NCI-H2171 (cell line): ENCODE measurements at regions not wholly inside any gene's neighbourhood (a gene's known extent, or its start where the extent isn't known, plus 50 kb on each side); places are given as distances from the start of the nearest gene placed in this dataset.
"Not testable (repeated sequence)": the region's sequence is repeated elsewhere in the genome, so short reads cannot be mapped to it uniquely, and the experiment has no call there.

ENCODE experiments used
- DNase-seq: peaks from one replicate; lab custom pipeline; 2025; lab: John Stamatoyannopoulos, UW

DNA sequence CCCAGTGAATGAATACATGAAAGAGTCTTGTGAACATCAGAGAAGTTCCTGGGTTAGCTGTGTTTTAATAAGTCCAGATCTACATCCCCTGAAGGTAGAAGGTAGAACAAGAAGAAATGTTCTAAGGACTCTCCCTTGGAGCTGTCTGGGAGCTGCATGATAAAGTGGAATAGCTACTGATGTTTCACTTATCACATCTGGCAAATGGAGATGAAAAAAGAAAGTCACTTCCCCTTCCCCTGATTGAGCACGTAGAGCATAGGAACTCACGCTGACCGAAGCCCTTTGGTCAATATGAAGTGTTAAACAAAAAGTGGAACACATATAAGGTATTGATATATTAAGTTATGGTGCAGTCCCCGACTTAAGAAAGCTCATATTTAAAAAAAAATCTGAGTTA is 53.2 kb upstream of the PARP1 start:
- DNase-seq, result no peak

DNA sequence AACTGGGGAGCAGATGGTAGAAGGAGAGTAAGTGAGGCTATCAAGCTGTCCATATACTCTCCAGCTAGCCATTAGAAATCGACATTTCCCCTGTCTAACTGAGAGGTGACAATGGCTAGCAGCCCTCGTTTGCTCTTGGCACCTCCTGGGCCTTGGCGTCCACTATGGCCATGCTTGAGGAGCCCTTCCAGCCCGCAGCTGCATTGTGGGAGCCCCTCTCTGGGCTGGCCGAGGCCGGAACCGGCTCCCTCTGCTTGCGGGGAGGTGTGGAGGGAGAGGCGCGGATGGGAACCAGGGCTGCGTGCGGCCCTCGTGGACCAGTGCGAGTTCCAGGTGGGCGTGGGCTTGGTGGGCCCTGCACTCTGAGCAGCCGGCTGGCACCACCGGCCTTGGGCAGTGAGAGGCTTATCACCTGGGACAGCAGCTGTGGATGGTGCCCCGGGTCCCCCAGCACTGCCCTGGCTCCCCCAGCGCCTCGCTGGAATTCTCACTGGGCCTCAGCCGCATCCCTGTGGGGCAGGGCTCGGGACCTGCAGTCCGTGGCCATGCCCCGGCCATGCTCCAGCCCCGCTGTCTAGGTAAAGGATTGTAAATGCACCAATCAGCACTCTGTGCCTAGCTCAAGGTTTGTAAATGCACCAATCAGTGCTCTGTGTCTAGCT is 56.2 kb upstream of the PARP1 start:
- DNase-seq, result no peak

DNA sequence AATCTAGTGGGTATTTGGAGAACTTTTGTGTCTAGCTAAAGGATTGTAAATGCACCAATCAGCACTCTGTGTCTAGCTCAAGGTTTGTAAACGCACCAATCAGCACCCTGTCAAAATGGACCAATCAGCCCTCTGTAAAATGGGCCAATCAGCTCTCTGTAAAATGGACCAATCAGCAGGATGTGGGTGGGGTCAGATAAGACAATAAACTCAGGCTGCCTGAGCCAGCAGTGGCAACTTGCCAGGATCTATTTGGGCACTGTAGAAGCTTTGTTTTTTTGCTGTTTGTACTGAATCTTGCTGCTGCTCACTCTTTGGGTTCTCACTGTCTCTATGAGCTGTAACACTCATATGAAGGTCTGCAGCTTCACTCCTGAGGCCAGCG is 56.7 kb upstream of the PARP1 start:
- DNase-seq, result not testable (repeated sequence)

DNA sequence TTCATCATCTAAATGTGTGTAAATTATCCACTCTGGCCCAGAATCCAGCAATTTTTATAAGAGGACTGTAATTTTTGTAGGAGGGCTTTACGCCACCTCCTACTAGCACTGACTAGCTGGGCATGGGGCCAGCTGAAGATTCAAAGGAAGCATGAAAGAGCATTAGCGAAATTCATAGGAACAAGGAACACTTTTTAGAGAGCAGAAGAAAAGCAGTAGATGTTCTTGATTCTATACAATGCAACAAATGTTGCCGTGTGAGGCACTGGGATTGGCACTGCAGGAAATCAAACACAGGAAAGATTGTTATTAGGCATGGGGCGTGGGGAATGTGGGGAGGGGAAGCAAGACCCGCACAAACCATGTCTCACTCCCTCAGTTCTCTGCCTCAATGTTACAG is 58.4 kb upstream of the PARP1 start:
- no peak for DNase-seq

DNA sequence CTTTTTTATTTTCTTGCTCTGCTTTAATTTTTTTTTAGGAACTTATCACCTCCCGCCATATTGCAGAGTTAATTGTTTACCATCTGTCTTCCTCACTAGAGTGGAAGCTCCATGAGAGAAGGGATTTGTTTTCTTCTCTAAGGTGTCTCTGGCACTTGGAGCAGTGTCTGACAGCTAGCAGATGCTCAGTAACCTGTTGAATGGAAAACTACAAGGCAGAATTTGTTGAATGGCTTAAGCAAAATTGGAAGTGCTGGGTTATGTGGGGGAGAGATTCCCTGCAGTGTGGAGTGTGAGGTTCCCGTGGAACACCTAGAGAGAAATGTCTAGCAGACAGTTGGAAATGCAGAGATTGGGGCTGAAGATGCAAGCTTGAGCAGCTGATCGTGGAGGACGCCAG is 59.5 kb upstream of the PARP1 start:
- no peak for DNase-seq

DNA sequence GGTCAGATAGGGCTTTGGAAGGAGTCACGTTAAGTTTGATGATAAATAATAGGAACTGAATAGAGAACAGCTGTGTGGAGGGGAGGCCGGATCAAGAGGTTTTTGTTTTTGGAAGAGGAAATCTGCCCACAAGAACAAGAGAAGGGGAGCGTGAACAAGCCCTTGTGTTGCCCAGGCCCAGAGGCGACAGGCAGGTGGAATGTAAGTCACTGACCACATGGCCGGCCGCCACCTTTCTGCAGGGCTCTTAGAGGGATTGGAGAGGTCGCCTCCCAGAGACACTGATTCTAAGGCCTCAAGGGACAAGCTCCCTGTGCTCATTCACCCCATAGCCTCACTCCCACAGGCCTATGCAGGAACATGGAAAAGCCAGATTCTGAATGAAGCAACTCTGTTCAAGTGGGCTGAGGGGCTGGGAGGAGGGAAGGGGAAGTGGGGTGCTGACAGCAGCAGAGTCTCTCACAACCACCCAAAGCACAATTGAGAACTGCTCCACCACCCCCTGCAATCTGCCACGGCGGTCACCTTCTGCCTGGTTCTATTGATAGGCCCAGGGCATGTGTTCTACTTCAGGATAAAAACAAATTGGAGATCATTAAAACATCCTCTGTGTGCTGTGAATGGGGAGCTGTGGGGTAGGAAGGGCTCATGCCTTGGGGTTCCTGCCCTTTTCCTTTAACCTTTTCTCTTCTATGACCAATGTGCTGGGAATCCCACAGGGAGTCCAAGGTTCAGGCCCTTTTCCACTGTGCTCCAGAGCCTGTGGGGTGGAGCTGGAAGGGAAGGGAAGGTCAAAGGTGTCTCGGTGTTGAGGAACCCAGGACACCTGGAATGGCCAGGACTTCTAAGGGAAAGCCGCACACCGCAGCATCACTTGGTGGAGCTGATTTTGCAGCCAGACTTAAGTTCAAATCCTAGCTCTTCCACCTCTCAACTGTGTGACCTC is 63.3 kb upstream of the PARP1 start:
- no peak for DNase-seq

DNA sequence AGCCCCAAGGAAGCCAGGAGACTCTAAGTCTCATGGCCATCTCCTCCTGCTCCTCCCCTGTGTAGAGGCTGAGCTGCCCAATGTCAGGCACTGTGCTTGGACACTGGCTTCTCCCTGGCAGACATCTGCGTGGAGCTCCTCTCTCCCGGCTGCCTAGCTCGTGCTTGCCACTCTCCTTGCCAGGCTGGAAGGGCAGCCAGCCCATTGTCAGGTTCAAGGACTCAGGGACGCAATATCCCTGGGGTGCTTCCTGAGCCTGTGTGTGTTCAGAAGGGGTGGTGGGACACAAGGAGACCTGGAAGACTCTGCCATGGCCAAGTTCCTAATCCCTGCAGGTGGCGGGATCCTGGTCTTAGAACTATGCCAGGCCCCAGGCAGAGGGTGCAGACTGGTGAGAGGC is 65.4 kb upstream of the PARP1 start:
- DNase-seq, result no peak

DNA sequence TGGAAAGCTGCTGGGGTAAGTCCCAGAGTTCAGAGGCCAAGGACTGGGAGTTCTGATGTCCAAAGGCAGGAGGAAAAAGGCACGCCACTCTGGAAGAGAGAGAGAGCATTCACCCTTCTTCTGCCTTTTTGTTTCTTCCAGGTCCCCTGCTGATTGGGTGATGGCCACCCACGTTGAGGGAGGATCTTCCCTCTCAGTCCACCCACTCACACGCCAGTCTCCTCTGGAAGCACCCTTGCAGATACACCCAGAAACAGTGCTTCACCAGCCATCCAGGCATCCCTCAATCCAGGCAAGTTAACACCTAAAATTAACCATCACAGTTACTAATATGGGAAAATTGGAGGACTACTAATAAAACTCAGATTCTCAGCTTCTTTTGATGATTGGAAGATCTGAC is 66.1 kb upstream of the PARP1 start:
- no peak for DNase-seq

DNA sequence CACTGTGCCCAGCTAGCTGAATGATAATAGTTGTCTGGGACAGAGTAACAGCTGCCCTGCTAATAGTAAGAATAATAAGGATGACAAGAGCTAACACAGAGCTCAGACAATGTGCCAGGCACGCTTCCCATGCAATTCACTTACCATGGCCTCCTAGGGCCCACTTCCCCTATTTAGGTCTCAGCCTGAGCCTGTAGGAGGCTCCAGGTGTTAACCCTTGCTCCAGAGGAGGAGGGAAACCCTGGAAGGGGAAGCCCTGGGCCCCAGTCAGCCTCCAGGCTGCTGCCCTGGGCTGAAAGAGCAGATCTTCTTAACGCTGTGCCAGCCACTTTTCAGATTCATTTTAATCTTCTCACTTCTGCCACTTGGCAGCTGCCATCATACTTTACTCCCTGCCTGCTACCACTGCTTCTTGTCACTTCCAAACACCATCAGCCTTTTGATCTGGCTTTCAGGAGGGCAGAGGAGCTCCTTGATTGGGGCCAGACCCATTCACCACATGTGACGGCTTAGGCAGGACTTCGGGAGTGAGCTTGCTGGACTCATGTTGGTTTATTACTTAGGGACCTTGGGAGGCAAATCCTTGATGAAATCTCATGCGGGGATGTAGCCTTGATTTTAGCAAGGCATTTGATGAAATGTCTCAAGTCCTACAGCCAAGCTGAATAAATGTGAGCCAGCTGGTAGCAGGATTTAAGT is 66.7 kb upstream of the PARP1 start:
- no peak for DNase-seq

DNA sequence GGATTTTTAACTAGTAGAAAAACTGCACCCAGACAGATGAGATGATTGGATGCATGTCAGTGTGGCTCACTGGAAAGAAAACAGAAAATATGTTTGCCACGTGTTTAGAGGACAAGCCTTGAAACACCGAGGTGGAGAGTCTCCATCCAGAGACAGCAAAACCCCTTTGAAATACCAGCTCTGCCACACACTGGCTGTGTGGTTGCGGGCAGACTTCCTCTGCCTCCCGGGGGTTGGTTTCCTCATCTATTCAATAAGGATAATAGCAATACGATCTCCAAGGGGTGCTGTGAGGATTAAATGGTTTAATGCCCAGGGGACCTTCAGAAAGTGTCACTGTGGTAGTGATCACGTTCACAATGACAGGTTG is 67.2 kb upstream of the PARP1 start:
- DNase-seq, result no peak

DNA sequence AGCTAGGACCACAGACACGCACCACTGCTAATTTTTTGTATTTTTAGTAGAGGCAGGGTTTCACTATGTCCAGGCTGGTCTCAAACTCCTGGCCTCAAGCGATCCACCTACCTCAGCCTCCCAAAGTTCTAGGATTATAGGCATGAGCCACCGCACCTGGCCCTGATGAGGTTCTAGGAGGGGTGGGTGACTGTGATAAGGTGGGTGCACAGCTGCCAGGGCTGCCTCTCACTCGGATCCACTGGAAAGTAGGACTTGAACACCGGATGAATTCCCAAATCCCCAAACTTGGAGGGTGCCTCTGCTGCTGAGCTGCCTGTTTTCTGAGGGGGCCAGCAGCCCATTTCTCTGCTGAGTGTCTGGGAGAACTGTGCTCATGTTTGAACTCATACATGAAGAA is 68.2 kb upstream of the PARP1 start:
- no peak for DNase-seq

DNA sequence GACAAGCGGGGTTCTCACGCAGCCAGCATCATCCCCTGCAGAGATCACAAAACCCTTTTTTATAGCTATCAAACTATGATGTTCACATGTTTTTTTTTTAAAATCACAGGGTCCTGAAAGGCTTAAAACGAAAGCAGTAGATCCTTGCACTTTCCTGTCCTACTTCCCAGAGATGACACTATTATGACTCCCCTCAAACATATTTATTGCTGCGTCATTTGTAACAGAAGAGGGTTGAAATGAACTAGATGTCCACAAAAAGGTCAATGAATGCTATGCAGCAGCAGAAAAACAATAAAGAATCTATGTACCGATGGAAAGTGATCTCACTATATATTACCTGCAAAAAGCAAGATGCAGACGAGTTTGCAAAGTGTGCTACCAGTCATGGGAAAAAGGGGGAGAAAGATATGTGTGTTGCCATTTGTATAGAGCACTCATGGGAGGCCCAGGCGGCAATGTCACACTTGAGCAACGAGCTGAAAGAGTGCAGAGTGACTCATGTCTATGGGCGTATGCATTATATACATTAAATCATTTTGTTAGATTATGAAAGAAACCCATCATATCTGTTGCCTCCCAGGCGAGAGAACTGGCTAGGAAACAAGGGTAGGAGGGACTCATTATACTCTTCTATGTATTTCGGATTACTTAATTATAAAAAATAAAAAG is 68.9 kb upstream of the PARP1 start:
- DNase-seq, result no peak

DNA sequence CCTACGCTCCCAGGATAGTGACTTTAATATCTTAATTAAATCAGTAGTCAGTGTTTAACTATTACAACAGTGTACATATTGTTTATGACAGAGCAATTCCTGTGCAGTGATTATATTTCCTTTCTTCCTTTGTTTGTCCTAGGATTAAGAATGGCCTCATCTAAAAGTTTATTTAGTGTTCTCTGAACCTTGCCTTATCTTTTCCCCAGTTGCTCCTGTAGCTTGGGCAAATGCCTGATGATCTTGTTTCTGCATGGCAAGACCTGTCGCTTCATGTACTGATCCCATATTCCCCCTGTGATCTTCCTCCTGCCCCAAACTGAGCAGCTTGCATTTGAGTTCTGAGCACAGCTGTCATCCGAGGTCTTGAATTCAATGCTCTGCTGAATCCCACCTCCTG is 69.1 kb upstream of the STUM start:
- peak; percentile 22 for DNase-seq

DNA sequence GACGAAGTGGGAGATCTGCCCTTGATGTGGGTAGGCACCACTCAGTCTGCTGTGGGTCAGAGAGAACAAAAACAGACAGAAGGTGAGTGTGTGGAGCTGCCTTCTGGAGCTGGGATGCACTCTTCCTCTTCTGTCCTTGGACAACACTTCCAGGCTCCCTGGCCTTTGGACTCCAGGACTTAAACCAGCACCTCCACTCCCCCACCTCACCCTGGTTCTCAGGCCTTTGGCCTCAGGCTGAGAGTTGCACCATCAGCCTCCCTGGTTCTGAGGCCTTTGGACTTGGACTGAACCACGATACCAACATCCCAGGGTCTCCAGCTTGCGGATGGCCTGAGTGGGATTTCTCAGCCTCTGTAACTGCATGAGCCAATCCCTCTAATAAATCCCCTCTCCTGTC is 68.1 kb upstream of the STUM start:
- no peak for DNase-seq

DNA sequence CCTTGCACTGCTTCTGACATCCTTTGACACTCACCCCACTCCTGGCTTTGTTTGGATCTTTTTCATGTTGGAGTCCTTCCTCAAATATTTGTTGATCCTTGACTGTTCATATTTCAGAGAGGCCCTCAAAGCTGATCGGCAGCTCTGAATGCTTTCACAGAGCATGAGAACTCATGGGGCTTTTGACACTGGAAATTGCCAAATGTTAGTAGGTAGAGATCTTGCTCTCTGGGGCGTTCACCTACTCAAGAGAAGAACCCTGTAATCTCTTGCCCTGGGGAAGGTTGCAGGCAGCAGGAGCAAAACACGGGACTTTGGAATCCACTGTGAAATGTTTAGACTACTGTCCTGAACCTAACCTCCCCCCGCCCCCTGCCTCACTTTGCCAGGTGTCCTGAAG is 67.4 kb upstream of the STUM start:
- DNase-seq, result no peak

DNA sequence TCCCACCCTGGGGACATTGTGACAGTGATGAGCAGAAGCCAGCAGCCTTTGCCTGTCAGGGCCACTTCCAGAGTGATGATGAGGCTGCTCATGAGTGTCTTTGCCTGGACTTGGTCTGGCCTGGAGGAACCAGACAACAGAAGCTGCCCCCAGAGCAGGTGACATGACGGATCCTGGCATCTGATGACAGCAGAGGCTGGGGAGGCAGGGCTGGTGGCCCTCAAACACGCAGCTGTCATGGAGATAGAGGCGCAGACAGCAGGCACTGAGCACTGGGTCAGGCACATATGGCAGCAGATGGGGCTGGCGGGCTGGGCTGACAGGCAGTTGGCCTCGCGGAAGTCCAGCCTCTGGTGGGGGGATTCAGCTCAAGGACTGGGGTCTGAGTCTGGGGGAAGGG is 66.4 kb upstream of the STUM start:
- DNase-seq, result no peak

DNA sequence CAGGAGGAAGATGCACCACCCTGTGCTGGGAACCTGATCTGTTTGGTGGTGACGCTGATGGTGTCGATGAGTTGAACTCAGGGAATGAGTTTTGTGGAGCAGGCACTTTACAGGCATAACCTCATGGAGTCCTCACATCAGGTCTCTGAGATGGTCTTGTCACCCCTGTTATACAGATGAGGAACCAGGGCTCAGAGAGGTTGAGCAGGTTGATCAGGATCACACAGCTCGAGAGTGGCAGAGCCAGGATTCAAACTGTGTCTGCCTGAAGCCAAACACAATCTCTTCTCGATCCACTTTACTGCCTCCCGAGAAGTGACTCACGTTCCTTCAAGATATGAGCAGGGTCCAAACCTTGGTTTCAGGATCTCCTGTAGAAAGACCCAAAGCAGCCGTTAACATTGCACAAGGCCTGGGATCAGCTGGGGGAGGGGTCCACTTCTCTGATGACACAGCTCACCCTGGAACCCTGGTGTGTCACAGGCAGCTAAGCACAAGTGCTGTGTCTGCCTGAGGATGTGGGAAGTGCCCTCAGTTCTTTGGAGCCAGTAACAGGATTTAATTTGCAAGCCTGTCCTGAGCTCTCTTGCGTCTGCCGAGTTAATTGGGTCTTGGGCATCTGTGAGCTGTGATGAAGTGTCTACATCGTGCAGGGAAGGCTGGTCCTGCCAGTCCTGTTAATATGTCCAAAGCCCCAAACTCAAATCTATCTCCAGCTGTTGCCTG is 65.4 kb upstream of the STUM start:
- DNase-seq, result no peak

DNA sequence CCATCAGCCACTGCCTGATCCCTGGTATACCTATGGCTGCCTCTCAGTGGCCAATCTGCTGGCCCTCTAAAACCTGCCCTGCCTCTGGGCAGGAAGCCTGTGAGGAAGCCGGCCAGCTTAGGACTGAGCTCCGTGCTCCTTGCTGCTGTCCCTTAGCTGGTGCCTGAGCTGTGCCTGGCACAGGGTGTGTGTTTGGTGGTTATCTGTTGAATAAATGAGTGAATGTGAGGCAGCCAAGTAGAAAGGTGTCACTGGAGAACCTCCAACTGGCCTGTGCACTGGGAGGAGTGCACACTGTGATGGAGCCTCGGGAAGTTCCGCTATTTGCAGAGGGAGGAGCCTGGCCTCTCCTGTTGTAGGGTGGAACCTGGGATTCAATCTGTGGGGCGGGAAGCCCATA is 63.4 kb upstream of the STUM start:
- DNase-seq, result no peak

DNA sequence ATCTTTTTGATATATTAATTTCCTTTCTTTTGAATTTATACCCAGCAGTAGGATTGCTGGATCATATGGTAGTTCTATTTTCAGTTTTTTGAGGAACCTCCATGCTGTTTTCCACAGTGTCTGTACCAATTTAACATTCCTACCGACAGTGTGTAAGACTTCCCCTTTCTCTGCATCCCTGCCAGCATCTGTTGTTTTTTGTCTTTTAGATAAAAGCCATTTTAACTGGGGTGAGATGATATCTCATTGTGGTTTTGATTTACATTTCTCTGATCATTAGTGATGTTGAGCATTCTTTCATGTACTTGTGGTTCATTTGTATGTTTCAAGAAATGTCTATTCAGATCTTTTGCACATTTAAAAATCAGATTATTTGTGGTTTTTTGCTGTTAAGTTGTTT is 62.4 kb upstream of the STUM start:
- no peak for DNase-seq

DNA sequence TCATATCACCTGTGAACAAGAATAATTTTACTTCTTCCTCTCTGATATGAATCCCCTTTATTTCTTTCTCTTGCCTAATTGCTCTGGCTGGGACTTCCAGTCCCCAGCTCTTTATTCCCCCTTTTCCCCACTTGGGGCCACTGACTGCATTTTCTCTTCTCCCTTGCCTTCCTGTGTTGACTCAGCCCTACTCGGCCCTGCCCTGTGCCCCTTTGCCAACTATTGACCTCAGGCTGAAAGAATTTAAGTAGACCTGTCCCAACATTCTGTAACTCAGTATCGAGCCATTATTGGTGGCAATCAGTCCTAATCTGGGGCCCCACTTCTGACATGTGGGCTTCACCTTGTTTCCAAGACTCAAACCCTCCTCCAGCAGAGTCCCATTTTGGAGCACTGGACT is 60.6 kb upstream of the STUM start:
- no peak for DNase-seq

DNA sequence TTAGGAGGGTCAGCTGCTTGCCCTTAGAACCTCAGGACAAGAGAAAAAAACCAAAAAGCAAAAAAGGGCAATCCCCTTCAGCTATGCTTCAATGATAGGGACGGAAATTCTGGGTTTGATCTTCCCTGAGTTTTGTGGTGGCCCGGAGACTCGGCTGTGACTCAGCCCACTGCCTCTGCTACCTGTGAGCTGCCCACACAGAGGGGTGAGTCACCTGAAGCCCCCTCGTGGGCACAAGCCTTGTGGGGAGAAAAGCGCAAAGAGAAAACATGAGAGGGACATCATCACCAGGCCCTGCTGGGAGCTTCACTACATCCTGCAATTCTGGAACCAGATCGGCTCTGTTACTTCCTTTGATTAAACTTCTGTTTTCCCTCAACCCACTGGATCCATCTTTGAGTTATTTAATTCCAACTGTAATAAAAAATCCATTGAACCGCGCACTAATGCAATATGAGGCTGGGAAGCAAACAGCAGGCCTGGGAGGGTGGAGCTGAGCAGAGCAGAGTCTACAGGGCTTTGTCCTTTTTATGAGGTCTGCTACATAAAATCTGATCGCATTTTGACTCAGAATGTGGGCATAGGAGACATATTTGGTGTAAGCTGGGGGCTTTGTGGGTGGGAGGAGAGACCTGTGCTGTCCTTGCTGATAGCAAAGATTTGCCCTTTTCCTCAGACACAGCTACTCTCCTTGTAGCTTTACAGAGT is 58.7 kb upstream of the STUM start:
- no peak for DNase-seq
